Upper lobe of left lung (tissue), 4 donors: ENCODE measurements at regions not wholly inside any gene's neighbourhood (a gene's known extent, or its start where the extent isn't known, plus 50 kb on each side); places are given as distances from the start of the nearest gene placed in this dataset.

ENCODE experiments used
- CTCF ChIP-seq, 6 experiments: fragments of 450-650 bp in 4 of 6; fragments of 200-600 bp in 2 of 6; sonication (generic) in 2 of 6; IDR thresholded peaks; one replicate each; pipeline ENCODE4 v1.5.1; 2016 to 2019; ENCODE audit warnings: antibody characterized with exemption in 6 of 6
- EP300 ChIP-seq, 4 donors: sonication (generic); formaldehyde crosslinking; IDR thresholded peaks; one replicate each; pipeline ENCODE4 v1.5.1; 2017; ENCODE audit warnings: antibody characterized with exemption in 4 of 4, control low read depth in 2 of 4
- POLR2A ChIP-seq, 4 donors: fragments of 450-650 bp; IDR thresholded peaks; one replicate each; pipeline ENCODE4 v1.5.1; 2016 to 2017; ENCODE audit warnings: antibody characterized with exemption in 4 of 4, mild to moderate bottlenecking in 2 of 4
- POLR2AphosphoS5 ChIP-seq, 2 donors: sonication (generic); formaldehyde crosslinking; IDR thresholded peaks; one replicate each; pipeline ENCODE4 v1.5.1; 2017; ENCODE audit warnings: antibody characterized with exemption in 2 of 2

DNA sequence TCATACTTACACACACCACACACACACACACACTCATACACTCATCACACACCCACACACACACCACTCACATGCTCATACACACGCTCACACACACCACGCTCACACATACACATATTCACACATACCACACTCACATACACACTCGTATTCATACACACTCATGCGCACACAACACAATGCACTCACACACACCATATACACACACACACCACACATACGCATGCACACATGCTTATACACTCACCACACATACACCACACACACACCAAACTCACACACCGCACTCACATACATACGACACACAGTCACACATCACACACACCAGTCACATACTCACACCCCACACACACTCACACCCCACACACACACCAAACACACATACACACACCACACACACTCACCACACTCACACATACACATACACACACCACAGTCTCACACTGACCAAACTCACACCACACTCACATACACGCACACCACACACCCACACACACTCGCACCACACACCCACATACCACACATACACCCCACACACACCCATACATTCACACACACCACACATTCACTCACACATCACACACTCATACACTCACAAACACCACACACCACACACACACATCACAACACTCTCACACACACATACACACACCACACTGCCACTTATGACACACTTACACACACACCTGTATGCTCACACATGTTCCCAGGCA is 88.9 kb downstream of the IRX5 start:
- no peak for TF ChIP-seq POLR2AphosphoS5 (IDR thresholded peaks at IDR 0.05)
- no peak for TF ChIP-seq POLR2A (IDR thresholded peaks at IDR 0.05)
- no peak for TF ChIP-seq CTCF (IDR thresholded peaks at IDR 0.05)
- TF ChIP-seq EP300 (IDR thresholded peaks at IDR 0.05) = no peak
